Hepatocyte (in vitro differentiated cells): ENCODE measurements at regions not wholly inside any gene's neighbourhood (a gene's known extent, or its start where the extent isn't known, plus 50 kb on each side); places are given as distances from the start of the nearest gene placed in this dataset.

Experiments
- EZH2 ChIP-seq: fragments of 200-600 bp; sonication (generic); IDR thresholded peaks from 2 replicates; pipeline ENCODE4 v1.6.1; 2016; ENCODE audit warnings: antibody characterized with exemption, mild to moderate bottlenecking, borderline replicate concordance
- TF ChIP-seq, protein P1 (sequence below): fragments of 200-600 bp; sonication (generic); IDR thresholded peaks from 2 replicates; pipeline ENCODE4 v1.5.1; 2016; ENCODE audit warnings: antibody characterized with exemption, mild to moderate bottlenecking; ENCODE audit not compliant: poor library complexity

DNA sequence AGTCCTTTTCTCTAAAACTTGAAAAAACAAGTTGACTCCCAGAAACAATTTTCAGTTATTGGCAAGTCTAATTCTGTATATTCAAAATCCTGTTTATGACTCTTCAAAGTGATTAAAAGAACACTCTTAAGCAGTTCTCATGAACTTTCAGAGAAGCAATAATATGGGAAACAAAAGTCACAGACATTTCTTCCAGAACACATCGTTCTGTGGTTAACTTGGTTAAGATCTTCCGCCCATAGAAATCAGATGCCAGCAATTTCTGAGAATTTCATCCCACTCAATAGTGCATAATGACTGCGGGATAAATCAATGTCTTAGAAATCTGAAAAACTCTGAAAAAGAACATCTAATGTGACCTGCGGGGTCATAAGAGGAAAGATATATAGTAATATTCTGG lies 300.5 kb downstream of the COX7C start:
- TF ChIP-seq, protein P1, sequence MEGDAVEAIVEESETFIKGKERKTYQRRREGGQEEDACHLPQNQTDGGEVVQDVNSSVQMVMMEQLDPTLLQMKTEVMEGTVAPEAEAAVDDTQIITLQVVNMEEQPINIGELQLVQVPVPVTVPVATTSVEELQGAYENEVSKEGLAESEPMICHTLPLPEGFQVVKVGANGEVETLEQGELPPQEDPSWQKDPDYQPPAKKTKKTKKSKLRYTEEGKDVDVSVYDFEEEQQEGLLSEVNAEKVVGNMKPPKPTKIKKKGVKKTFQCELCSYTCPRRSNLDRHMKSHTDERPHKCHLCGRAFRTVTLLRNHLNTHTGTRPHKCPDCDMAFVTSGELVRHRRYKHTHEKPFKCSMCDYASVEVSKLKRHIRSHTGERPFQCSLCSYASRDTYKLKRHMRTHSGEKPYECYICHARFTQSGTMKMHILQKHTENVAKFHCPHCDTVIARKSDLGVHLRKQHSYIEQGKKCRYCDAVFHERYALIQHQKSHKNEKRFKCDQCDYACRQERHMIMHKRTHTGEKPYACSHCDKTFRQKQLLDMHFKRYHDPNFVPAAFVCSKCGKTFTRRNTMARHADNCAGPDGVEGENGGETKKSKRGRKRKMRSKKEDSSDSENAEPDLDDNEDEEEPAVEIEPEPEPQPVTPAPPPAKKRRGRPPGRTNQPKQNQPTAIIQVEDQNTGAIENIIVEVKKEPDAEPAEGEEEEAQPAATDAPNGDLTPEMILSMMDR, result no peak
- no peak for TF ChIP-seq EZH2
